CD4-positive, alpha-beta T cell (primary cell): ENCODE measurements at regions not wholly inside any gene's neighbourhood (a gene's known extent, or its start where the extent isn't known, plus 50 kb on each side); places are given as distances from the start of the nearest gene placed in this dataset.

Experiments
- ATAC-seq: fragments of 200-7000 bp; cut with Tn5 transposase; one replicate; pipeline ENCODE4 v1.10.0; 2022; ENCODE audit warnings: mild to moderate bottlenecking; ENCODE audit not compliant: poor library complexity
- CTCF ChIA-PET: fragments of 350-600 bp; sonication (Branson Sonifier 250); formaldehyde crosslinking; loops from one replicate; lab custom pipeline; 2021; ENCODE audit warnings: antibody characterized with exemption, inconsistent platforms; lab: Charles Lee
- POLR2A ChIA-PET: fragments of 350-600 bp; sonication (Branson Sonifier 250); formaldehyde crosslinking; loops from one replicate; lab custom pipeline; 2021; ENCODE audit warnings: antibody characterized with exemption, inconsistent platforms; lab: Charles Lee
- DNase-seq, 14 experiments: peaks; one replicate each; pipeline ENCODE4 v3.0.0-alpha.2; 2013 to 2020; ENCODE audit warnings: mixed read lengths in 2 of 14
- H3K27ac ChIP-seq, 2 donors: one replicate each; pipeline versions ENCODE4 v1.5.1 to v1.7.0; 2013; ENCODE audit warnings: low read length in 2 of 2, low read depth in 1 of 2, mild to moderate bottlenecking in 1 of 2
- H3K27me3 ChIP-seq, 2 experiments: 1 replicate in 1 of 2; 2 replicates in 1 of 2; pipeline versions ENCODE4 v1.6.1 to v1.7.0; 2013; ENCODE audit warnings: low read length in 2 of 2, control low read depth in 1 of 2, mild to moderate bottlenecking in 1 of 2, moderate library complexity in 1 of 2; ENCODE audit not compliant: insufficient read depth in 2 of 2, control insufficient read depth in 1 of 2
- H3K36me3 ChIP-seq: one replicate; pipeline ENCODE4 v1.6.1; 2013; ENCODE audit warnings: low read length, control low read depth; ENCODE audit not compliant: insufficient read depth
- H3K4me1 ChIP-seq: one replicate; pipeline ENCODE4 v1.6.1; 2013; ENCODE audit warnings: low read length, control low read depth; ENCODE audit not compliant: insufficient read depth
- H3K4me3 ChIP-seq: one replicate; pipeline ENCODE4 v1.5.1; 2013; ENCODE audit warnings: mild to moderate bottlenecking, low read length, moderate library complexity
- H3K9me3 ChIP-seq, 2 experiments: 1 replicate in 1 of 2; 2 replicates in 1 of 2; pipeline versions ENCODE4 v1.6.1 to v1.7.0; 2013; ENCODE audit warnings: low read length in 2 of 2, mild to moderate bottlenecking in 2 of 2, control low read depth in 1 of 2, moderate library complexity in 1 of 2; ENCODE audit not compliant: control insufficient read depth in 1 of 2, insufficient read depth in 1 of 2
- H3K27ac Mint-ChIP-seq: one replicate; pipeline ENCODE4 v1.8.0; 2020; ENCODE audit warnings: mixed read lengths
- H3K27me3 Mint-ChIP-seq: one replicate; pipeline ENCODE4 v1.8.0; 2021; ENCODE audit warnings: mixed read lengths
- H3K36me3 Mint-ChIP-seq: one replicate; pipeline ENCODE4 v1.8.0; 2021; ENCODE audit warnings: low read depth, mixed read lengths
- H3K4me1 Mint-ChIP-seq: one replicate; pipeline ENCODE4 v1.8.0; 2021; ENCODE audit warnings: low read depth, mixed read lengths
- H3K4me3 Mint-ChIP-seq: one replicate; pipeline ENCODE4 v1.8.0; 2020; ENCODE audit warnings: mild to moderate bottlenecking, mixed read lengths
- H3K9me3 Mint-ChIP-seq: one replicate; pipeline ENCODE4 v1.8.0; 2020; ENCODE audit warnings: mixed read lengths
- intact Hi-C, 2 experiments: fragments of 100-400 bp; cut with DNase I in 1 of 2; cut with micrococcal nuclease in 1 of 2; formaldehyde crosslinking; loops; one replicate each; pipeline versions ENCODE4 v1.15.1 to v1.9.0; 2023 to 2025; cut with DNase I, micrococcal nuclease
- TF ChIP-seq, protein P1 (sequence below): fragments of 200-600 bp; IDR thresholded peaks from one replicate; pipeline ENCODE4 v1.8.0; 2022; ENCODE audit warnings: antibody characterized with exemption, mild to moderate bottlenecking

- intact Hi-C loops = loop anchor here in 1 of 2 experiments (10.0 kb wide), 1 partner anchor 960 kb away; the partner anchor contains the start of gene ID2
Measured at GRCh38 chr2:7724336-7724735, 807.1 kb downstream of the RNF144A start.

DNA sequence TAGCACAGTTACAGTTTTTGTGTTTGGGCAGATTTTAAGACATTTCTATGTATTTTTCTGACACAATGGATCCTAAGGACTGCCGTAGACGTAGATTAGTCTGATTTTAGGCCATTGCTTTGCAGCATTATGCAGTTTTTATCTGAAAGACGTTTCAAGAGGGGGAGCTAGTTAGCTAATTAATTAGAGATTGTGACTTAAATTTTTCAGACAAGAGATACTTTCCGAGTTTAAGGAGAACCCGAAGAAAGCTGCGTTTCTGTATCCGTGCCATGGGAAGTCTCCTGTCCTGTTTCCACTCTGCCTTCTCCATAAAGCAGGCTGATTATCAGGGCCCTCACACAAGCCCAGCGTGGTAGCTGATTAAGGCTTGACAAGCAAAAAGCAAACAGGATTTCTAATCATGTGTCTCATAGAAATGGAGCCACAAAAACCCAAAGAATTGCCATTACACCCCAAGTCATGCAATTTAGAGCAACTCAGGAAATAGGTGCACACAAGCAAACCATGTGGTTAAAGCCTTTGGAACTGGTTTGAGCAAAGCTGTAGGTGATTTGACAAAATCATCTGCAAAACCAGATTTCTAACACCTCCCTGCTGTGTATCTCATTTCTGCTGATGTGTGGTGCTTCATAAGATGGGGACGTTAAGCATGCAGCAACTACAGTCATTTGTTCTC is 808.1 kb downstream of the RNF144A start:
- intact Hi-C loops = loop anchor here in 1 of 2 experiments (10.0 kb wide), 1 partner anchor 959 kb away; the partner anchor contains the start of gene ID2
- peaks cover 33% of the 10 kb centered on the region for H3K4me1 Mint-ChIP-seq
- H3K4me1 ChIP-seq = peaks cover 18% of the 10 kb centered on the region
- H3K27ac ChIP-seq = peak overlapping the region in 1 of 2 donors; percentile 39
- ChIA-PET POLR2A (interaction anchor here (0.6 to 3.4 kb wide), 9 partner anchors 10 to 959 kb away, joined by 3 to 34 read pairs (median 4); partner anchors contain the start of gene ID2), CTCF (interaction anchor here (1.0 to 1.4 kb wide), 2 partner anchors 8 to 14 kb away, joined by 3 read pairs; no protein-coding TSS in a partner anchor)
- no peaks in the 10 kb centered on the region for H3K27me3 Mint-ChIP-seq
- peak; percentile 73 for ATAC-seq
- no peaks in the 10 kb centered on the region for H3K36me3 ChIP-seq
- TF ChIP-seq, protein P1, sequence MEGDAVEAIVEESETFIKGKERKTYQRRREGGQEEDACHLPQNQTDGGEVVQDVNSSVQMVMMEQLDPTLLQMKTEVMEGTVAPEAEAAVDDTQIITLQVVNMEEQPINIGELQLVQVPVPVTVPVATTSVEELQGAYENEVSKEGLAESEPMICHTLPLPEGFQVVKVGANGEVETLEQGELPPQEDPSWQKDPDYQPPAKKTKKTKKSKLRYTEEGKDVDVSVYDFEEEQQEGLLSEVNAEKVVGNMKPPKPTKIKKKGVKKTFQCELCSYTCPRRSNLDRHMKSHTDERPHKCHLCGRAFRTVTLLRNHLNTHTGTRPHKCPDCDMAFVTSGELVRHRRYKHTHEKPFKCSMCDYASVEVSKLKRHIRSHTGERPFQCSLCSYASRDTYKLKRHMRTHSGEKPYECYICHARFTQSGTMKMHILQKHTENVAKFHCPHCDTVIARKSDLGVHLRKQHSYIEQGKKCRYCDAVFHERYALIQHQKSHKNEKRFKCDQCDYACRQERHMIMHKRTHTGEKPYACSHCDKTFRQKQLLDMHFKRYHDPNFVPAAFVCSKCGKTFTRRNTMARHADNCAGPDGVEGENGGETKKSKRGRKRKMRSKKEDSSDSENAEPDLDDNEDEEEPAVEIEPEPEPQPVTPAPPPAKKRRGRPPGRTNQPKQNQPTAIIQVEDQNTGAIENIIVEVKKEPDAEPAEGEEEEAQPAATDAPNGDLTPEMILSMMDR = no peak
- no peaks in the 10 kb centered on the region for H3K36me3 Mint-ChIP-seq
- H3K9me3 Mint-ChIP-seq = no peaks in the 10 kb centered on the region
- H3K4me3 ChIP-seq = peak overlapping the region; percentile 52
- no peaks in the 10 kb centered on the region for H3K27me3 ChIP-seq
- peak overlapping the region; percentile 52 for H3K27ac Mint-ChIP-seq
- H3K9me3 ChIP-seq = no peaks in the 10 kb centered on the region
- peak overlapping the region; percentile 8 for H3K4me3 Mint-ChIP-seq
- DNase-seq = peak in 4 of 14 experiments; percentile 17 to 85 (median 72)

More at GRCh38 chr2:7724336-7724735, 807.1 kb downstream of the RNF144A start:
- Histone ChIP-seq H3K9me3 (no peaks in the 10 kb centered on the region), H3K4me3 (no peak overlapping the region), H3K36me3 (no peaks in the 10 kb centered on the region), H3K4me1 (peaks cover 15% of the 10 kb centered on the region), H3K27ac (no peak overlapping the region), H3K27me3 (no peaks in the 10 kb centered on the region)
- DNase-seq (no peak), ATAC-seq (no peak)
- TF ChIP-seq, protein P1 = no peak
- Mint-ChIP-seq H3K27ac (peak overlapping the region; percentile 52), H3K4me1 (peaks cover 34% of the 10 kb centered on the region), H3K9me3 (no peaks in the 10 kb centered on the region), H3K4me3 (no peak overlapping the region), H3K36me3 (no peaks in the 10 kb centered on the region), H3K27me3 (no peaks in the 10 kb centered on the region)
- POLR2A ChIA-PET = interaction anchor here (1.6 to 3.4 kb wide), 2 partner anchors 157 to 957 kb away, joined by 6 to 34 read pairs; partner anchors contain the start of gene ID2
- CTCF ChIA-PET = interaction anchor here (1.0 kb wide), 1 partner anchor 15 kb away, joined by 3 read pairs; no protein-coding TSS in a partner anchor

DNA sequence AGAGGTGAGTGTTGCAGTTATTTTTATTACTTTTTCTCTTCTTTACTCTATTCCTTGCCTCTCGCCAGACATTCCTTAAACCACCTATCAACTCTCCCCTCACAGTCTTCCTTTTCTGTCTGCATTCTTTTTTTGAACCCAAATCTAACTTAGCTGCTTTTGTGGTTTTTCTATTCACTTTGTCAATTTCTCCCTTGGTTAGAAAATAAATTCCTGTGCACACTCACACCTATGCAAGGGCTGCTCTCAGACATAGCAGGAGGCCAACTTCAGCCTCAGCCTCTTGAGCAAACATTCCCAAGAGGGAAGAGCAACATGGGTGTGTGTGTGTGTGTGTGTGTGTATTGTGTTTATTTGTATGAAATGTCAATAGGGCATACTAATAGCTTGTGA is 808.6 kb downstream of the RNF144A start:
- Mint-ChIP-seq H3K36me3 (no peaks in the 10 kb centered on the region), H3K4me1 (peaks cover 35% of the 10 kb centered on the region), H3K27ac (peak overlapping the region; percentile 52), H3K4me3 (peak overlapping the region; percentile 8), H3K9me3 (no peaks in the 10 kb centered on the region), H3K27me3 (no peaks in the 10 kb centered on the region)
- ChIA-PET CTCF (interaction anchor here (1.4 kb wide), 1 partner anchor 9 kb away, joined by 3 read pairs; no protein-coding TSS in a partner anchor), POLR2A (interaction anchor here (1.0 to 3.4 kb wide), 8 partner anchors 19 to 959 kb away, joined by 3 to 34 read pairs (median 4); partner anchors contain the start of gene ID2)
- Histone ChIP-seq H3K4me3 (peak overlapping the region; percentile 52), H3K27ac (no peak overlapping the region), H3K4me1 (peaks cover 18% of the 10 kb centered on the region), H3K27me3 (no peaks in the 10 kb centered on the region), H3K9me3 (no peaks in the 10 kb centered on the region), H3K36me3 (no peaks in the 10 kb centered on the region)
- ATAC-seq (no peak), DNase-seq (peak in 1 of 14 experiments; percentile 18)
- TF ChIP-seq, protein P1 = no peak
- intact Hi-C loops = loop anchor here in 1 of 2 experiments (10.0 kb wide), 1 partner anchor 959 kb away; the partner anchor contains the start of gene ID2
